H1 (cell line): ENCODE measurements at regions not wholly inside any gene's neighbourhood (a gene's known extent, or its start where the extent isn't known, plus 50 kb on each side); places are given as distances from the start of the nearest gene placed in this dataset.

Source experiments
- CTCF ChIA-PET: fragments of 300-600 bp; sonication (Branson Sonifier 250); formaldehyde crosslinking; loops from one replicate; lab custom pipeline; 2021; ENCODE audit not compliant: partially characterized antibody; lab: Charles Lee
- POLR2A ChIA-PET: fragments of 300-600 bp; sonication (Branson Sonifier 250); formaldehyde crosslinking; loops from one replicate; lab custom pipeline; 2021; ENCODE audit warnings: inconsistent platforms; ENCODE audit not compliant: partially characterized antibody; lab: Charles Lee
- DNase-seq, 2 experiments: peaks; one replicate each; pipeline versions ENCODE4 v3.0.0 to v3.0.0-alpha.2; 2010 to 2022; ENCODE audit warnings: low spot score in 2 of 2, low read depth in 1 of 2, mixed read lengths in 1 of 2
- FAIRE-seq: peaks from 2 replicates; lab custom pipeline; 2011; peaks lifted over from hg19 to GRCh38; lab: Jason Lieb, UNC
- H2AFZ ChIP-seq: 2 replicates; pipeline ENCODE4 v1.8.1; 2012; ENCODE audit warnings: low read length, inconsistent platforms
- H2AK5ac ChIP-seq: 2 replicates; pipeline ENCODE4 v1.6.1; 2013; ENCODE audit warnings: low read depth, low read length
- H2BK120ac ChIP-seq: replicated peaks from 2 replicates; pipeline ENCODE3; 2013; ENCODE audit warnings: low read depth, low read length, inconsistent platforms
- H2BK12ac ChIP-seq: 2 replicates; pipeline ENCODE4 v1.6.1; 2013; ENCODE audit warnings: low read depth, low read length
- H2BK15ac ChIP-seq: 2 replicates; pipeline ENCODE4 v1.6.1; 2013; ENCODE audit warnings: low read length
- H2BK20ac ChIP-seq: 2 replicates; pipeline ENCODE4 v1.6.1; 2013; ENCODE audit warnings: low read length
- H2BK5ac ChIP-seq: 2 replicates; pipeline ENCODE4 v1.6.1; 2013; ENCODE audit warnings: low read depth, low read length
- H3K14ac ChIP-seq: 2 replicates; pipeline ENCODE4 v1.6.1; 2013; ENCODE audit warnings: inconsistent platforms; ENCODE audit not compliant: insufficient read length
- H3K18ac ChIP-seq: 2 replicates; pipeline ENCODE4 v1.6.1; 2013; ENCODE audit warnings: low read length; ENCODE audit errors: extremely low read depth
- H3K23ac ChIP-seq: 2 replicates; pipeline ENCODE4 v1.6.1; 2013; ENCODE audit warnings: inconsistent platforms; ENCODE audit not compliant: insufficient read length
- H3K23me2 ChIP-seq: 2 replicates; pipeline ENCODE4 v1.6.1; 2013; ENCODE audit warnings: low read depth, low read length
- H3K27ac ChIP-seq: 2 replicates; pipeline ENCODE4 v1.6.1; 2011; ENCODE audit warnings: low read depth, low read length, inconsistent platforms
- H3K27me3 ChIP-seq, 4 experiments: replicated peaks in 1 of 4; 1 replicate in 1 of 4; 2 replicates in 3 of 4; pipeline versions ENCODE4 v1.6.1 to v1.8.1; 2011 to 2013; ENCODE audit warnings: low read length in 3 of 4, mild to moderate bottlenecking in 3 of 4, inconsistent platforms in 2 of 4, mixed read lengths in 2 of 4, moderate library complexity in 1 of 4; ENCODE audit not compliant: control insufficient read depth in 3 of 4, insufficient read depth in 3 of 4; ENCODE audit errors: extremely low read depth in 1 of 4
- H3K36me3 ChIP-seq, 4 experiments: 2 replicates each; pipeline versions ENCODE4 v1.6.1 to v1.8.1; 2011 to 2013; ENCODE audit warnings: mild to moderate bottlenecking in 4 of 4, low read length in 3 of 4, moderate library complexity in 2 of 4, control low read depth in 1 of 4, inconsistent platforms in 1 of 4; ENCODE audit not compliant: insufficient read depth in 4 of 4, control insufficient read depth in 2 of 4
- H3K4ac ChIP-seq: replicated peaks from 2 replicates; pipeline ENCODE3; 2013; ENCODE audit warnings: low read length, low read depth, mixed read lengths, inconsistent platforms; ENCODE audit not compliant: insufficient read length
- H3K4me1 ChIP-seq, 4 experiments: replicated peaks in 1 of 4; 1 replicate in 1 of 4; 2 replicates in 3 of 4; pipeline versions ENCODE4 v1.6.1 to v1.8.1; 2011 to 2013; ENCODE audit warnings: low read length in 3 of 4, inconsistent platforms in 2 of 4, mixed read lengths in 1 of 4; ENCODE audit not compliant: insufficient read depth in 4 of 4, control insufficient read depth in 3 of 4
- H3K4me2 ChIP-seq, 2 experiments: 2 replicates each; pipeline versions ENCODE4 v1.6.1 to v1.8.1; 2011 to 2013; ENCODE audit warnings: low read depth in 2 of 2, low read length in 2 of 2, control low read depth in 1 of 2, inconsistent platforms in 1 of 2, mild to moderate bottlenecking in 1 of 2; ENCODE audit not compliant: insufficient read depth in 1 of 2
- H3K4me3 ChIP-seq, 4 experiments: fragments of 200-600, 300-600 bp in 1 of 4; sonication (generic), shearing (Covaris generic), sonication (Bioruptor Twin) in 1 of 4; 2 replicates each; pipeline versions ENCODE4 v1.5.1 to v1.8.1; 2011 to 2016; ENCODE audit warnings: low read length in 4 of 4, low read depth in 3 of 4, control low read depth in 2 of 4, inconsistent platforms in 2 of 4, mild to moderate bottlenecking in 2 of 4, mixed read lengths in 1 of 4, moderate library complexity in 1 of 4; ENCODE audit not compliant: insufficient read depth in 2 of 4; ENCODE audit errors: extremely low read depth in 1 of 4
- H3K56ac ChIP-seq: replicated peaks from 2 replicates; pipeline ENCODE3; 2013; ENCODE audit warnings: low read depth, mild to moderate bottlenecking, mixed read lengths, low read length, inconsistent platforms; ENCODE audit not compliant: insufficient read length
- H3K79me1 ChIP-seq: 2 replicates; pipeline ENCODE4 v1.6.1; 2013; ENCODE audit warnings: low read depth, low read length, control low read depth
- H3K79me2 ChIP-seq, 2 experiments: 2 replicates each; pipeline versions ENCODE4 v1.6.1 to v1.8.1; 2012 to 2013; ENCODE audit warnings: low read length in 2 of 2, mild to moderate bottlenecking in 2 of 2, inconsistent platforms in 1 of 2; ENCODE audit not compliant: insufficient read depth in 2 of 2, control insufficient read depth in 1 of 2
- H3K9ac ChIP-seq, 4 experiments: replicated peaks in 1 of 4; 1 replicate in 1 of 4; 2 replicates in 3 of 4; pipeline versions ENCODE4 v1.6.1 to v1.8.1; 2011 to 2013; ENCODE audit warnings: low read depth in 3 of 4, low read length in 3 of 4, control low read depth in 2 of 4, mild to moderate bottlenecking in 2 of 4, moderate library complexity in 2 of 4, inconsistent platforms in 1 of 4; ENCODE audit errors: extremely low read depth in 1 of 4
- H3K9me3 ChIP-seq, 2 experiments: 2 replicates each; pipeline versions ENCODE4 v1.6.1 to v1.8.1; 2012 to 2013; ENCODE audit warnings: mild to moderate bottlenecking in 2 of 2, moderate library complexity in 2 of 2, control low read depth in 1 of 2, inconsistent platforms in 1 of 2, low read depth in 1 of 2, low read length in 1 of 2, mixed read lengths in 1 of 2; ENCODE audit not compliant: insufficient read depth in 2 of 2
- H4K20me1 ChIP-seq, 2 experiments: replicated peaks in 1 of 2; 2 replicates each; pipeline versions ENCODE3 to v1.8.1; 2011 to 2013; ENCODE audit warnings: inconsistent platforms in 2 of 2, low read length in 2 of 2, mild to moderate bottlenecking in 1 of 2; ENCODE audit not compliant: insufficient read depth in 2 of 2, control insufficient read depth in 1 of 2
- H4K5ac ChIP-seq: 2 replicates; pipeline ENCODE4 v1.6.1; 2013; ENCODE audit warnings: low read length, low read depth, mixed read lengths, inconsistent platforms; ENCODE audit not compliant: insufficient read length
- H4K8ac ChIP-seq: 2 replicates; pipeline ENCODE4 v1.8.0; 2013; ENCODE audit warnings: mild to moderate bottlenecking, moderate library complexity, low read length, inconsistent platforms; ENCODE audit not compliant: insufficient read depth; ENCODE audit errors: extremely low read depth
- H4K91ac ChIP-seq: replicated peaks from 2 replicates; pipeline ENCODE3; 2013; ENCODE audit warnings: low read length, mixed read lengths, inconsistent platforms; ENCODE audit not compliant: insufficient read length
- ATF2 ChIP-seq: IDR thresholded peaks from 2 replicates; pipeline ENCODE4 v1.6.1; 2012; ENCODE audit warnings: low read length, inconsistent platforms
- CHD2 ChIP-seq: IDR thresholded peaks from 2 replicates; pipeline ENCODE4 v1.6.1; 2012; ENCODE audit warnings: low read length, improper control_type of control experiment
- E2F6 ChIP-seq: IDR thresholded peaks from 2 replicates; pipeline ENCODE4 v1.6.1; 2012; ENCODE audit warnings: inconsistent platforms
- EP300 ChIP-seq, 2 experiments: IDR thresholded peaks; 1 replicate in 1 of 2; 2 replicates in 1 of 2; pipeline ENCODE4 v1.6.1; 2011 to 2012; ENCODE audit warnings: low read depth in 2 of 2, low read length in 2 of 2, mild to moderate bottlenecking in 2 of 2, borderline replicate concordance in 1 of 2, inconsistent platforms in 1 of 2, moderate library complexity in 1 of 2
- GABPA ChIP-seq: IDR thresholded peaks from 2 replicates; pipeline ENCODE4 v1.6.1; 2011; ENCODE audit warnings: mild to moderate bottlenecking, low read length, moderate library complexity, borderline replicate concordance; ENCODE audit not compliant: insufficient read depth
- SAP30 ChIP-seq: fragments of 300-600 bp; sonication (generic); IDR thresholded peaks from 2 replicates; pipeline ENCODE4 v1.7.1; 2012; ENCODE audit warnings: low read length, moderate library complexity, mild to moderate bottlenecking, inconsistent platforms; ENCODE audit not compliant: insufficient read depth, insufficient replicate concordance
- TAF1 ChIP-seq: IDR thresholded peaks from 2 replicates; pipeline ENCODE4 v1.6.1; 2011; ENCODE audit warnings: mild to moderate bottlenecking, low read depth, low read length
- TBP ChIP-seq: IDR thresholded peaks from 2 replicates; pipeline ENCODE4 v1.6.1; 2011; ENCODE audit warnings: low read depth, low read length, improper control_type of control experiment
- WGBS, 2 experiments: shearing (Covaris generic) in 1 of 2; methylation state at CpG; one replicate each; pipeline versions ENCODE4 v1.1.6 to v1.1.7; 2013 to 2015; ENCODE audit warnings: low lambda C conversion rate in 2 of 2, mixed read lengths in 2 of 2, inconsistent platforms in 1 of 2, low coverage in 1 of 2, missing lambda C conversion rate in 1 of 2; ENCODE audit not compliant: insufficient replicate concordance in 2 of 2, insufficient coverage in 1 of 2, insufficient read length in 1 of 2; ENCODE audit errors: extremely low coverage in 1 of 2, missing lambda C conversion rate in 1 of 2; 5-methylcytosine and 5-hydroxymethylcytosine counted together

GRCh38 chr1:185427776-185428175 is 110.7 kb upstream of the IVNS1ABP start:
- Histone ChIP-seq H2AFZ (no peak overlapping the region), H2BK12ac (no peak overlapping the region), H2AK5ac (no peak overlapping the region), H3K79me2 (no peaks in the 10 kb centered on the region), H2BK15ac (no peak overlapping the region), H3K79me1 (no peaks in the 10 kb centered on the region), H3K4me1 (no peaks in the 10 kb centered on the region), H3K23ac (no peak overlapping the region), H4K91ac (no peak overlapping the region), H2BK5ac (no peak overlapping the region), H3K56ac (no peak overlapping the region), H3K4me2 (no peak overlapping the region), H2BK20ac (no peak overlapping the region), H3K4me3 (no peak overlapping the region), H2BK120ac (no peak overlapping the region), H3K36me3 (no peaks in the 10 kb centered on the region), H3K18ac (no peak overlapping the region), H4K5ac (no peak overlapping the region), H3K27ac (no peak overlapping the region), H4K8ac (no peak overlapping the region), H3K14ac (no peak overlapping the region), H3K4ac (no peak overlapping the region), H3K9ac (no peak overlapping the region), H4K20me1 (no peaks in the 10 kb centered on the region), H3K27me3 (no peaks in the 10 kb centered on the region), H3K9me3 (no peaks in the 10 kb centered on the region), H3K23me2 (no peaks in the 10 kb centered on the region)
- CTCF ChIA-PET: interaction anchor here (1.0 to 1.8 kb wide), 2 partner anchors 65 to 135 kb away, joined by 3 to 4 read pairs; no protein-coding TSS in a partner anchor
- DNase-seq: no peak
- no peak for FAIRE-seq
- POLR2A ChIA-PET: no interaction called here
- WGBS, 2 experiments: 75% methylated on average over 3 of the region's 3 CpGs; no CpG with 5 or more reads in 1 of the 2 experiments
- TF ChIP-seq TBP (no peak), GABPA (no peak), E2F6 (no peak), TAF1 (no peak), CHD2 (no peak), SAP30 (no peak), EP300 (IDR thresholded peaks at IDR 0.05; ENCODE audit: borderline replicate concordance in 1 of 2, low read depth in 2 of 2, low read length in 2 of 2) (no peak), ATF2 (no peak)
